Spinal cord (tissue), 10 donors: ENCODE measurements at regions not wholly inside any gene's neighbourhood (a gene's known extent, or its start where the extent isn't known, plus 50 kb on each side); places are given as distances from the start of the nearest gene placed in this dataset. TPM values are rescaled to one million over a fixed set of nuclear protein-coding genes. Genes with fewer than 3 reads are reported as not detected.

ENCODE experiments used
- DNase-seq, 6 donors: peaks; one replicate each; pipeline versions ENCODE4 v3.0.0 to v3.0.0-alpha.2; 2013 to 2015; ENCODE audit warnings: low spot score in 6 of 6, low read depth in 4 of 6
- H3K27ac ChIP-seq: one replicate; pipeline ENCODE4 v1.5.1; 2013; ENCODE audit warnings: low read depth, low read length, control low read depth
- H3K27me3 ChIP-seq: one replicate; pipeline ENCODE4 v1.6.1; 2013; ENCODE audit warnings: low read length; ENCODE audit not compliant: control insufficient read depth, insufficient read depth
- H3K36me3 ChIP-seq: one replicate; pipeline ENCODE4 v1.6.1; 2013; ENCODE audit warnings: low read length; ENCODE audit not compliant: control insufficient read depth, insufficient read depth
- H3K4me1 ChIP-seq: one replicate; pipeline ENCODE4 v1.6.1; 2013; ENCODE audit warnings: low read length; ENCODE audit not compliant: control insufficient read depth, insufficient read depth
- H3K4me3 ChIP-seq: one replicate; pipeline ENCODE4 v1.5.1; 2013; ENCODE audit warnings: low read depth, low read length, control low read depth
- H3K9me3 ChIP-seq: one replicate; pipeline ENCODE4 v1.6.1; 2013; ENCODE audit warnings: low read length; ENCODE audit not compliant: control insufficient read depth, insufficient read depth
- WGBS: methylation state at CpG from one replicate; pipeline ENCODE4 v1.1.5; 2013; ENCODE audit warnings: missing lambda C conversion rate; ENCODE audit not compliant: insufficient coverage; 5-methylcytosine and 5-hydroxymethylcytosine counted together
- small RNA-seq: library from RNA; depleted of rRNA; stranded (forward); fragments of <200 nt; gene quantifications from one replicate; pipeline ENCODE3, GENCODE V24; 2014; ENCODE audit warnings: low replicate concordance
- donor health status: healthy.

DNA sequence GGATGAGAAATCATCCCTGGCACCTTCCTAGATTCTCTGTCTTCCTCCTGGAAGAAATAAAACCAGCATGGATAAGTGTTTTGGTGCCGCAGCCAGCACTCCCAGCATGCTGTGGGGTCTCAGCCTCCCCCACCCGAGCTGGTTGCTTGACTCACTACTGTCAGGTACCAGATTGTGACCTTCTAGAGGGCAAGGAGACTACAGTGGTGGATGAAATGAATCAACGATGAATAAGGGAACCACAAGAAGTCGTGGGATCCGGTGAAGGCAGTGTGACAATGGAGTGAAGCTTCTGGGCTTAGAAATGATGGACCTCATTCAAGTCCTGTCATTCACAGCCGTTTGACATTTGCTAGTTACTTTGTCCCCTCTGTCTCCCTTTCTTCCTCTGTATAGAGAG lies 50.2 kb upstream of the SLCO3A1 start:
- Histone ChIP-seq H3K27me3 (no peaks in the 10 kb centered on the region), H3K27ac (no peak overlapping the region), H3K4me3 (no peak overlapping the region), H3K36me3 (no peaks in the 10 kb centered on the region), H3K4me1 (no peaks in the 10 kb centered on the region), H3K9me3 (no peaks in the 10 kb centered on the region)
- WGBS = 78% methylated on average over 6 of the region's 6 CpGs
- no peak for DNase-seq

Small RNAs in the stretch of these regions (small RNA-seq; reads per million reads assigned to genes)
- gene AC107958.1 = not detected
